Smooth muscle cell (in vitro differentiated cells): ENCODE measurements at regions not wholly inside any gene's neighbourhood (a gene's known extent, or its start where the extent isn't known, plus 50 kb on each side); places are given as distances from the start of the nearest gene placed in this dataset.
"Not testable (repeated sequence)": the region's sequence is repeated elsewhere in the genome, so short reads cannot be mapped to it uniquely, and the experiment has no call there.

Experiments used
- DNase-seq: peaks from one replicate; lab custom pipeline; 2025; ENCODE audit not compliant: unreplicated experiment; lab: John Stamatoyannopoulos, UW
- H2AFZ ChIP-seq: fragments of 200-600 bp; sonication (generic); 2 replicates; pipeline ENCODE4 v1.6.0; 2016; ENCODE audit warnings: antibody characterized with exemption, low read depth, mild to moderate bottlenecking
- H3F3A ChIP-seq: fragments of 200-600 bp; sonication (generic); 2 replicates; pipeline ENCODE4 v1.6.0; 2017; ENCODE audit warnings: antibody characterized with exemption, low read depth
- H3K27ac ChIP-seq: fragments of 200-600 bp; sonication (generic); 2 replicates; pipeline ENCODE4 v1.5.1; 2016; ENCODE audit warnings: low read depth, mild to moderate bottlenecking
- H3K27me3 ChIP-seq: fragments of 200-600 bp; sonication (generic); 2 replicates; pipeline ENCODE4 v1.6.1; 2016; ENCODE audit warnings: low read depth, mild to moderate bottlenecking
- H3K36me3 ChIP-seq: fragments of 200-600 bp; sonication (generic); 2 replicates; pipeline ENCODE4 v1.5.1; 2016; ENCODE audit warnings: low read depth
- H3K4me1 ChIP-seq: fragments of 200-600 bp; sonication (generic); 2 replicates; pipeline ENCODE4 v1.5.1; 2016; ENCODE audit warnings: low read depth
- H3K4me2 ChIP-seq: fragments of 200-600 bp; sonication (generic); 2 replicates; pipeline ENCODE4 v1.6.0; 2016; ENCODE audit warnings: mild to moderate bottlenecking
- H3K4me3 ChIP-seq: fragments of 200-600 bp; sonication (generic); 2 replicates; pipeline ENCODE4 v1.5.1; 2016; ENCODE audit warnings: mild to moderate bottlenecking
- H3K79me2 ChIP-seq: fragments of 200-600 bp; sonication (generic); 2 replicates; pipeline ENCODE4 v1.6.0; 2016; ENCODE audit warnings: low read depth, mild to moderate bottlenecking
- H3K9ac ChIP-seq: fragments of 200-600 bp; sonication (generic); 2 replicates; pipeline ENCODE4 v1.6.0; 2016; ENCODE audit warnings: low read depth
- H3K9me3 ChIP-seq: fragments of 200-600 bp; sonication (generic); replicated peaks from 2 replicates; pipeline ENCODE4 v1.5.1; 2016; ENCODE audit warnings: low read depth
- H4K20me1 ChIP-seq: fragments of 200-600 bp; sonication (generic); 2 replicates; pipeline ENCODE4 v1.6.0; 2016; ENCODE audit warnings: low read depth
- WGBS: methylation state at CpG from one replicate; pipeline ENCODE4 v1.1.7; 2016; ENCODE audit warnings: low lambda C conversion rate; 5-methylcytosine and 5-hydroxymethylcytosine counted together
- TF ChIP-seq, protein P1 (sequence below): fragments of 200-600 bp; sonication (generic); IDR thresholded peaks from 2 replicates; pipeline ENCODE4 v1.5.1; 2017; ENCODE audit warnings: borderline replicate concordance, mild to moderate bottlenecking, antibody characterized with exemption; ENCODE audit not compliant: insufficient read depth, poor library complexity, severe bottlenecking

DNA sequence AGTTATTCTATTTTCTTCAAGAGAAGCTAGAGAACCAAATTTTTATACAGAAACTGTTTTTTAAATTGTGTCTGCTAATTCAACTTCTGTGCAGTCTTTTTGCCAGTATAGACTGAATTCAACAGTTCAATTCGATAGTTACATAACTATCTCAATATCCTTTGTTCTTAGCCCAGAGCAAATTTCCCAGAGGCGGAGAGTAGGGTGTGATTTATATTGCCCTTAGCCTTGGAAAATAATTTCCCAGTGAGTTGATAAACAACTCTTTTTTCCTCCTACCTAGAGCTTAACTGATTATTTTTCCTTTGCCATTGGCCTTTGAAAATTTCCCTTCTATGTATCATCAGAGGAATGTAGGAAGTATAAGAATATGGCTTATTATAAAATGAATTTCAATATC is 420.5 kb downstream of the NSUN3 start:
- Histone ChIP-seq H3K4me3 (no peak overlapping the region), H3K36me3 (no peaks in the 10 kb centered on the region), H3K79me2 (no peaks in the 10 kb centered on the region), H2AFZ (no peak overlapping the region), H3K4me1 (no peaks in the 10 kb centered on the region), H3F3A (no peaks in the 10 kb centered on the region), H4K20me1 (no peaks in the 10 kb centered on the region), H3K4me2 (no peak overlapping the region), H3K9me3 (no peaks in the 10 kb centered on the region), H3K27me3 (no peaks in the 10 kb centered on the region), H3K9ac (no peak overlapping the region), H3K27ac (no peak overlapping the region)
- no peak for DNase-seq
- TF ChIP-seq, protein P1, sequence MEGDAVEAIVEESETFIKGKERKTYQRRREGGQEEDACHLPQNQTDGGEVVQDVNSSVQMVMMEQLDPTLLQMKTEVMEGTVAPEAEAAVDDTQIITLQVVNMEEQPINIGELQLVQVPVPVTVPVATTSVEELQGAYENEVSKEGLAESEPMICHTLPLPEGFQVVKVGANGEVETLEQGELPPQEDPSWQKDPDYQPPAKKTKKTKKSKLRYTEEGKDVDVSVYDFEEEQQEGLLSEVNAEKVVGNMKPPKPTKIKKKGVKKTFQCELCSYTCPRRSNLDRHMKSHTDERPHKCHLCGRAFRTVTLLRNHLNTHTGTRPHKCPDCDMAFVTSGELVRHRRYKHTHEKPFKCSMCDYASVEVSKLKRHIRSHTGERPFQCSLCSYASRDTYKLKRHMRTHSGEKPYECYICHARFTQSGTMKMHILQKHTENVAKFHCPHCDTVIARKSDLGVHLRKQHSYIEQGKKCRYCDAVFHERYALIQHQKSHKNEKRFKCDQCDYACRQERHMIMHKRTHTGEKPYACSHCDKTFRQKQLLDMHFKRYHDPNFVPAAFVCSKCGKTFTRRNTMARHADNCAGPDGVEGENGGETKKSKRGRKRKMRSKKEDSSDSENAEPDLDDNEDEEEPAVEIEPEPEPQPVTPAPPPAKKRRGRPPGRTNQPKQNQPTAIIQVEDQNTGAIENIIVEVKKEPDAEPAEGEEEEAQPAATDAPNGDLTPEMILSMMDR = no peak
- 93% methylated on average over 2 of the region's 2 CpGs for WGBS

GRCh38 chr3:94494992-94495391 is 432.1 kb downstream of the NSUN3 start:
- TF ChIP-seq, protein P1 = no peak

GRCh38 chr3:94500146-94500545 is 437.3 kb downstream of the NSUN3 start:
- no peak for DNase-seq

More at GRCh38 chr3:94494992-94495391, 432.1 kb downstream of the NSUN3 start:
- no peaks in the 10 kb centered on the region for H3K36me3 ChIP-seq
- H3K27me3 ChIP-seq = no peaks in the 10 kb centered on the region
- no peak overlapping the region for H3K4me2 ChIP-seq
- no peaks in the 10 kb centered on the region for H4K20me1 ChIP-seq
- no peak overlapping the region for H3K27ac ChIP-seq
- H3K9ac ChIP-seq = no peak overlapping the region
- H3F3A ChIP-seq = no peaks in the 10 kb centered on the region
- H3K4me1 ChIP-seq = no peaks in the 10 kb centered on the region
- no peak overlapping the region for H2AFZ ChIP-seq
- no peaks in the 10 kb centered on the region for H3K9me3 ChIP-seq
- no peaks in the 10 kb centered on the region for H3K79me2 ChIP-seq
- no peak overlapping the region for H3K4me3 ChIP-seq
- no peak for DNase-seq

DNA sequence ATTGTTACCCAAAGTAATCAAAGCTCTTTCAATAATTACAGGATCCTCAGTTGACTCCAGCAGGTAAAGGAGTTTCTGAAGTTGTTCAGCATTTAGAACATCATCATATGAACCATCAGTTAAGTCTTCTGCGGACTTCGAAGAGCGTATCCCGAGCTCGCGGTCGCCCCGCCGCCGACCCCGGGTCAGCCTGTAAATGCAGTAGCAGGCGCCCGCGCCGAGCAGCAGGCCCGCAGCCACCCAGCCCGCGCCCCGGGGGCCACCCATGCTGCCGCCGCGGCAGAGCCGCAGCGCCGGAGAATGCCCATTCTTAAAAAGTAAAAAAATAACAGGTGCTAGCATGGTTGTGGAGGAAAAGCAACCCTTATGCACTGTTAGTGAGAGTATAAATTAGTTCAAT is 444.5 kb downstream of the NSUN3 start:
- H3K9ac ChIP-seq, H4K20me1 ChIP-seq, H3K36me3 ChIP-seq, H3K79me2 ChIP-seq, H3F3A ChIP-seq, H3K4me1 ChIP-seq, H3K27me3 ChIP-seq, H3K27ac ChIP-seq, H3K9me3 ChIP-seq, H3K4me2 ChIP-seq, DNase-seq, H3K4me3 ChIP-seq, H2AFZ ChIP-seq: not testable (repeated sequence)
- 99% methylated on average over 20 of the region's 25 CpGs for whole genome bisulfite sequencing

More at GRCh38 chr3:94500146-94500545, 437.3 kb downstream of the NSUN3 start:
- Histone ChIP-seq H3F3A (no peaks in the 10 kb centered on the region), H3K4me1 (no peaks in the 10 kb centered on the region), H3K36me3 (no peaks in the 10 kb centered on the region), H3K79me2 (no peaks in the 10 kb centered on the region), H2AFZ (no peak overlapping the region), H3K9ac (no peak overlapping the region), H3K27me3 (no peaks in the 10 kb centered on the region), H3K27ac (no peak overlapping the region), H3K4me2 (no peak overlapping the region), H3K4me3 (no peak overlapping the region), H3K9me3 (no peaks in the 10 kb centered on the region), H4K20me1 (no peaks in the 10 kb centered on the region)
- TF ChIP-seq, protein P1 = no peak
- WGBS = 83% methylated on average over 3 of the region's 3 CpGs
